ENCODE measurements at regions not wholly inside any gene's neighbourhood (a gene's known extent, or its start where the extent isn't known, plus 50 kb on each side); places are given as distances from the start of the nearest gene placed in this dataset.

GRCh38 chr9:13904311-13904710, 409.6 kb downstream of the NFIB start:
- TF ChIP-seq POLR2A (IDR thresholded peaks at IDR 0.05) (no peak), CTCF (IDR thresholded peaks at IDR 0.05) (no peak)

All from vagina (tissue), 2 donors.